HG03378 (cell line): ENCODE measurements at regions not wholly inside any gene's neighbourhood (a gene's known extent, or its start where the extent isn't known, plus 50 kb on each side); places are given as distances from the start of the nearest gene placed in this dataset.

Experiments used
- ATAC-seq: cut with Tn5 transposase; IDR thresholded peaks from one replicate; pipeline ENCODE4 v1.9.1; 2021; ENCODE audit warnings: mild to moderate bottlenecking, moderate library complexity; ENCODE audit not compliant: unreplicated experiment

- no peak for ATAC-seq
These were observed 72.3 kb downstream of the FAM76B start for GRCh38 chr11:95717314-95717713.

GRCh38 chr11:95716266-95716665 is 73.3 kb downstream of the FAM76B start:
- peak; percentile 4 for ATAC-seq

GRCh38 chr11:95715777-95716241 is 73.8 kb downstream of the FAM76B start:
- ATAC-seq = peak; percentile 86

GRCh38 chr11:95714843-95715776 is 74.5 kb downstream of the FAM76B start:
- no peak for ATAC-seq

GRCh38 chr11:95713428-95713827 is 76.2 kb downstream of the FAM76B start:
- ATAC-seq = no peak

GRCh38 chr11:95711945-95712221 is 77.7 kb downstream of the FAM76B start:
- peak; percentile 29 for ATAC-seq

- peak; percentile 32 for ATAC-seq
These were observed 78.2 kb downstream of the FAM76B start for GRCh38 chr11:95711162-95711944.

- no peak for ATAC-seq
These were observed 80.9 kb downstream of the FAM76B start for GRCh38 chr11:95708681-95709080.

- no peak for ATAC-seq
These were observed 82.6 kb downstream of the FAM76B start for GRCh38 chr11:95706974-95707387.

GRCh38 chr11:95705485-95706124 is 84.0 kb downstream of the FAM76B start:
- ATAC-seq = peak; percentile 88

GRCh38 chr11:95704865-95705264 is 84.7 kb downstream of the FAM76B start:
- ATAC-seq = no peak

- no peak for ATAC-seq
These were observed 86.5 kb downstream of the FAM76B start for GRCh38 chr11:95703049-95703448.

GRCh38 chr11:95702526-95702925 is 87.1 kb downstream of the FAM76B start:
- no peak for ATAC-seq

GRCh38 chr11:95700471-95700817 is 89.1 kb downstream of the FAM76B start:
- peak; percentile 46 for ATAC-seq

GRCh38 chr11:95699631-95700470 is 89.7 kb downstream of the FAM76B start:
- peak; percentile 58 for ATAC-seq

GRCh38 chr11:95698676-95699557 is 90.7 kb downstream of the FAM76B start:
- ATAC-seq = no peak

GRCh38 chr11:95697614-95698408 is 91.8 kb downstream of the FAM76B start:
- no peak for ATAC-seq

GRCh38 chr11:95695181-95695580 is 94.4 kb downstream of the FAM76B start:
- no peak for ATAC-seq

GRCh38 chr11:95693298-95693697 is 96.3 kb downstream of the FAM76B start:
- ATAC-seq = no peak
